Body of pancreas (tissue), 4 donors: ENCODE measurements at regions not wholly inside any gene's neighbourhood (a gene's known extent, or its start where the extent isn't known, plus 50 kb on each side); places are given as distances from the start of the nearest gene placed in this dataset.

Source experiments
- CTCF ChIP-seq, 7 experiments: fragments of 450-650 bp in 4 of 7; fragments of 200-600 bp in 3 of 7; sonication (generic) in 3 of 7; IDR thresholded peaks; one replicate each; pipeline ENCODE4 v1.5.1; 2016 to 2019; ENCODE audit warnings: antibody characterized with exemption in 7 of 7
- POLR2A ChIP-seq, 3 donors: fragments of 450-650 bp; IDR thresholded peaks; one replicate each; pipeline ENCODE4 v1.6.1; 2016; ENCODE audit warnings: antibody characterized with exemption in 3 of 3, mild to moderate bottlenecking in 2 of 3

DNA sequence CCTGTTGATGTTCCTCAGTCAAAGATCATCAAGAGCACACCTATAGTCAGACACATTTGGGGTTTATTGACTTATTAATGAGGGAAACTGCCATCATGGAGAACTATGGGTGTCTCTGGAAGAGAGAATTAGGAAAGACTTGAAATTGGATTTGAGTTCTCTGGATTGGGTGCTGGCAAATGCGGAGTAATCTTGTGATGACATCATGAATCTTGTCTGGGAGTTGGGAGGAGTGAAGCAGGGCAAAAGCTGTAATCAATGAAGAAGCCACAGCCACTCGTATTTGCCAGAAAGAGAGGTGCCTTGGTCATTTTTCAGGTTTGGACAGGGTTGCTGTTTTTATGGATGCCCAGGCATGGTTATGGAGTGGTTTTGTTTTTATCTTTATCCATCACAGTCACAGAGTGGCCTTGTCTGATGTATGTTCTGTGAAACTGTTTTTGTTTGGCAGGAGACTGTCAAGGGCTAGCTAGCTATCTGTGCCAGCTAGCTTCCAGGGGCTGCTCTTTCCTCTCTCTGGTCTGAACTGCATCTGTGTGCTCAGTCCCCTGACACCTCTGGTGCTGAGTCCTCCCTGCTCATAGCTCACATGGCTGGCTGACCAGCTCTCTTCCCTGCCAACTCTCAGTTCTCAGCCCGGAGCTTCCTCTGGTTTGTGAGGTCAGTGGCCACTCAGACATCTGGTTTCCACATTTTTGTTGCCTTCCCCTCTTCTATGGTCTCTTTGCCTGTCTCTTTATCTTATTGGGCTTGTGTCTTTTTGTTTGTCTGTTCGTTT lies 193.4 kb upstream of the RMP24 start:
- no peak for TF ChIP-seq CTCF (IDR thresholded peaks at IDR 0.05)
- no peak for TF ChIP-seq POLR2A (IDR thresholded peaks at IDR 0.05)
